Stomach (tissue), 8 donors: ENCODE measurements at regions not wholly inside any gene's neighbourhood (a gene's known extent, or its start where the extent isn't known, plus 50 kb on each side); places are given as distances from the start of the nearest gene placed in this dataset.

Experiments
- DNase-seq, 2 donors: peaks; one replicate each; pipeline versions ENCODE4 v3.0.0 to v3.0.0-alpha.2; 2013 to 2019
- H3K27ac ChIP-seq, 5 donors: fragments of 200-600 bp in 4 of 5; sonication (generic) in 4 of 5; one replicate each; pipeline ENCODE4 v1.5.1; 2013 to 2019; ENCODE audit warnings: mild to moderate bottlenecking in 1 of 5, moderate library complexity in 1 of 5
- H3K27me3 ChIP-seq, 3 donors: fragments of 200-600 bp; sonication (generic); one replicate each; pipeline ENCODE4 v1.5.1; 2017 to 2019; ENCODE audit warnings: mixed run types in 1 of 3
- H3K36me3 ChIP-seq, 4 donors: fragments of 200-600 bp; sonication (generic); 1 replicate in 3 of 4; 2 replicates in 1 of 4; pipeline ENCODE4 v1.5.1; 2016 to 2019
- H3K4me1 ChIP-seq, 4 donors: fragments of 200-600 bp; sonication (generic); one replicate each; pipeline ENCODE4 v1.5.1; 2016 to 2019
- H3K4me3 ChIP-seq, 4 donors: fragments of 200-600 bp; sonication (generic) in 3 of 4; one replicate each; pipeline ENCODE4 v1.5.1; 2016 to 2019; ENCODE audit warnings: mild to moderate bottlenecking in 1 of 4
- H3K9me3 ChIP-seq, 4 donors: fragments of 200-600 bp; sonication (generic); one replicate each; pipeline ENCODE4 v1.5.1; 2016 to 2019
- CTCF ChIP-seq, 7 experiments: fragments of 450-650 bp in 4 of 7; fragments of 200-600 bp in 3 of 7; sonication (generic) in 3 of 7; IDR thresholded peaks; one replicate each; pipeline ENCODE4 v1.5.1; 2016 to 2019; ENCODE audit warnings: antibody characterized with exemption in 7 of 7, control low read depth in 2 of 7, mild to moderate bottlenecking in 1 of 7
- EP300 ChIP-seq: sonication (generic); formaldehyde crosslinking; IDR thresholded peaks from one replicate; pipeline ENCODE4 v1.6.1; 2017; ENCODE audit warnings: antibody characterized with exemption
- POLR2A ChIP-seq, 4 donors: fragments of 450-650 bp; IDR thresholded peaks; one replicate each; pipeline ENCODE4 v1.6.1; 2016; ENCODE audit warnings: antibody characterized with exemption in 4 of 4, control low read depth in 2 of 4, mild to moderate bottlenecking in 1 of 4, moderate library complexity in 1 of 4
- POLR2AphosphoS5 ChIP-seq, 3 donors: sonication (generic); formaldehyde crosslinking; IDR thresholded peaks; one replicate each; pipeline ENCODE4 v1.6.1; 2016; ENCODE audit warnings: antibody characterized with exemption in 3 of 3
- WGBS, 5 donors: extraction: QIAGEN DNeasy Blood & Tissue Kit in 3 of 5; methylation state at CpG; one replicate each; pipeline versions ENCODE4 v1.1.5 to v1.1.7; 2013 to 2018; 5-methylcytosine and 5-hydroxymethylcytosine counted together
- intact Hi-C: fragments of 100-400 bp; cut with DNase I; formaldehyde crosslinking; loops from one replicate; pipeline ENCODE4 v1.15.1; 2023; ENCODE audit warnings: low total_unique reads
- donor health status: healthy with polysubstance abuse.
- donor health status: Bipolar disorder and iron deficiency.
- donor health status: healthy.

GRCh38 chr12:92336641-92337040, 191.0 kb upstream of the BTG1 start:
- Histone ChIP-seq H3K9me3 (no peaks in the 10 kb centered on the region), H3K36me3 (no peaks in the 10 kb centered on the region), H3K27me3 (no peaks in the 10 kb centered on the region), H3K4me3 (no peak overlapping the region), H3K4me1 (peaks cover 0 to 19% (median 12%) of the 10 kb centered on the region in 4 donors), H3K27ac (no peak overlapping the region)
- TF ChIP-seq CTCF (IDR thresholded peaks at IDR 0.05): no peak
- no peak for TF ChIP-seq POLR2A (IDR thresholded peaks at IDR 0.05)
- TF ChIP-seq EP300: no peak
- no peak for TF ChIP-seq POLR2AphosphoS5 (IDR thresholded peaks at IDR 0.05)
- intact Hi-C loops: no loop called here
- no peak for DNase-seq
- 44 to 65% (median 56%) methylated on average over 2 of the region's 2 CpGs for WGBS, 5 donors

GRCh38 chr12:92335831-92336230, 190.2 kb upstream of the BTG1 start:
- DNase-seq: no peak
- TF ChIP-seq EP300 (no peak), POLR2AphosphoS5 (IDR thresholded peaks at IDR 0.05) (no peak), POLR2A (IDR thresholded peaks at IDR 0.05) (no peak), CTCF (IDR thresholded peaks at IDR 0.05) (no peak)
- H3K4me1 ChIP-seq: peaks cover 0 to 15% (median 6%) of the 10 kb centered on the region in 4 donors
- H3K36me3 ChIP-seq: no peaks in the 10 kb centered on the region
- intact Hi-C loops: no loop called here
- 36 to 50% (median 41%) methylated on average over 4 of the region's 4 CpGs for WGBS, 5 donors
- no peak overlapping the region for H3K4me3 ChIP-seq
- H3K27ac ChIP-seq: no peak overlapping the region
- H3K9me3 ChIP-seq: no peaks in the 10 kb centered on the region
- no peaks in the 10 kb centered on the region for H3K27me3 ChIP-seq

GRCh38 chr12:92334552-92334951, 188.9 kb upstream of the BTG1 start:
- H3K27me3 ChIP-seq: no peaks in the 10 kb centered on the region
- H3K27ac ChIP-seq: no peak overlapping the region
- no peaks in the 10 kb centered on the region for H3K9me3 ChIP-seq
- intact Hi-C loops: no loop called here
- H3K36me3 ChIP-seq: no peaks in the 10 kb centered on the region
- no peak overlapping the region for H3K4me3 ChIP-seq
- H3K4me1 ChIP-seq: peaks cover 0 to 13% (median 5%) of the 10 kb centered on the region in 4 donors
- no peak for TF ChIP-seq EP300
- DNase-seq: no peak
- 90 to 97% (median 95%) methylated on average over 4 of the region's 4 CpGs for WGBS, 5 donors

- 94 to 100% (median 95%) methylated on average over 2 of the region's 2 CpGs for WGBS, 5 donors
Measured at GRCh38 chr12:92332552-92332951, 186.9 kb upstream of the BTG1 start.

More at GRCh38 chr12:92332552-92332951, 186.9 kb upstream of the BTG1 start:
- Histone ChIP-seq H3K9me3 (no peaks in the 10 kb centered on the region), H3K4me1 (peaks cover 0 to 13% (median 5%) of the 10 kb centered on the region in 4 donors), H3K4me3 (no peak overlapping the region), H3K27me3 (no peaks in the 10 kb centered on the region), H3K36me3 (no peaks in the 10 kb centered on the region), H3K27ac (no peak overlapping the region)
- TF ChIP-seq CTCF (IDR thresholded peaks at IDR 0.05) (no peak), EP300 (no peak), POLR2AphosphoS5 (IDR thresholded peaks at IDR 0.05) (no peak), POLR2A (IDR thresholded peaks at IDR 0.05) (no peak)
- intact Hi-C loops: no loop called here
- no peak for DNase-seq
